GM12874 (cell line): ENCODE measurements at regions not wholly inside any gene's neighbourhood (a gene's known extent, or its start where the extent isn't known, plus 50 kb on each side); places are given as distances from the start of the nearest gene placed in this dataset.

ENCODE experiments used
- CTCF ChIP-seq: IDR thresholded peaks from 2 replicates; pipeline ENCODE4 v1.5.1; 2011; ENCODE audit warnings: low read depth, mild to moderate bottlenecking, control low read depth, low read length, moderate library complexity; ENCODE audit not compliant: insufficient read depth

DNA sequence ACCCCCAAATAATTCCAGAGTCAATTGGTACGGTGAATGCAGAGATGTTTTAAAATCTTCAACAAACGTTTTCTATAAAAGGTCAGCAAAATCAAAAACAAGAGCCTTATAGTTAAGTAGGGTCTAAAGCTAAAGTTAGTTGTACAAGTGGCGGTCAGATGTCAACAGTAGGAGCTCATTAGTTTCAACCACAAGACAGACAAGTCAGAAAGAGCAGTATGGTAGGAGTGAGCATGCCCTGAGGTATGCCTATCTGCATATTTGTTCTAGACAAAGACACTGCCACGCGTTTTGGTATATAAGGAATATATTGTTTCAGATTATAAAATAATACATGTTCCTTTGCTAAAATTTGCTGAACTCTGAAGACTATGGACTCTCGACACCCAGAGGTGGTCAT is 431.5 kb upstream of the KIF2B start:
- TF ChIP-seq CTCF, result no peak

GRCh38 chr17:53390575-53390974 is 432.2 kb upstream of the KIF2B start:
- no peak for TF ChIP-seq CTCF

GRCh38 chr17:53387745-53388144 is 435.0 kb upstream of the KIF2B start:
- no peak for TF ChIP-seq CTCF

DNA sequence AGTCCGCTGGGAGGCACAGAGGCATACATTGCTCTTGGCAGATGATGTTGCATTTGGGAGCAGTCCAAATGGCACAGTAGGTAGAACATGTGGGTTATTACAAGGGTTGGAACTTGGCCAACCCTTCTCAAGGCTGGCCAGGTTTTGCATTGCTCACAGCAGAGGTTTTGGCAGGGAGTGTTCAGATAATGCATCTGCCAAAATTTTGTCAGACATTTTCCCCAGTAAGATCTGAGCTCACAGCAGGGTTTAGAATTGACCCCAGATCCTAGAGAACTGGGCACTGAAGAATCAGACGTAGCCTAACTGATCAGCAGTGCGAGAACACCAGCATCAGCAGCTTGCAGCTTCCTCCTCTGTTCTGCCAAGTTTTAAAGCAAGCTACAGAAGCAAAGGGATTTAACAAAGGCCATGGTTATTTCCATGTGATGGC is 468.8 kb upstream of the KIF2B start:
- no peak for TF ChIP-seq CTCF

DNA sequence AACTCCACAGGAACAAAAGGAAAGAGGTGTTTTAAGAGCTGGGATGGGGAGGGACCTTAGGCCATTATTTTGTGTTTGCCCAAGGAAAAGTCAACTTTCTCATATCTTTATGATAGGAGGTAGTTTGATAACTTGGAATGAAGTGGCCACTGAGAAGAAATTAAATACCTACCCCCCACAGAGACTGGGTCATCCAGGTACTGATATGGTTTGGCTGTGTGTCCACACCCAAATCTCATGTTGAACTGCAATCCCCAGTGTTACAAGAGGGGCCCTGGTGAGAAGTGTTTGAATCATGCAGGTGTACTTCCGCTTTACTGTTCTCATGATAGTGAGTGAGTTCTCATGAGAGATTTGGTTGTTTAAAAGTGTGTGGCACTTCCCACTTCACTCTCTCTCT is 477.9 kb upstream of the KIF2B start:
- TF ChIP-seq CTCF, result no peak

DNA sequence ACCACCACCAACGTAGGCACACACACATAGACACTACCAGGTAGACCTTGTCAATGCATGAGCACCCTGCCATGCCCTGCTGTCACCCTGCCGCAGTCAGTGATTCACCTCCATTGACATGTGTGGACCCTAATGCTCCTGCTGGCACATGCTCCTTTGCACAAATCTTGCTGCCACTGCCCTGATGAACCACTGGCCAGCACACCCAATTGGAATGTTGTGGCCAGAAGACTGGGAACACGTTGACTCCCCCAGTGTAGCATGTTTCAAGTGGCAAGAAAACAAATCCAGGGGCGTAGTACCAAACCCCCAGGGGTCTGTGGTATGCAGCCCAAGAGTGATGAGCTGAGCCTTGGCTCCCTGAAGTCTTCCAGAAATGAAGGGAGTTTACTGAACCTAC is 486.4 kb upstream of the KIF2B start:
- no peak for TF ChIP-seq CTCF

- no peak for TF ChIP-seq CTCF
These were observed 487.3 kb upstream of the KIF2B start for GRCh38 chr17:53335443-53335842.

DNA sequence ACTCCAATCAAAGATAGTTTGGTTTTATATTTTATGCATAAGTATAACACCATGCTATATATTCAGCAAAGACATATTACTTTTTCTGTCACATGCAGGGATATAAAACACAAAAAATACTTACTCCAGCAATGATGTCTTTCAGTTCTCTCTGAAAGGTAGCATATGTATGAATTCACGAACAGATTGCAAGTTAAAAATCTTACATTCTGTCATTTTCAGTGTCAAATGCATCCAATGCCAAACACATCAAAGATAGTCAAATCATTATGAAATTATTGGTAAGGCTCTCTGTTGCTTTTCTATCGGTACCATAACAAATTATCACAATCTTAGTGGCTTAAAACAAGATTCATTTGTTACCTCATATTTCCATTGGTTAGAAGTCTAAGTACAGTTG is 492.0 kb upstream of the KIF2B start:
- no peak for TF ChIP-seq CTCF
